Skeletal muscle satellite cell (primary cell): ENCODE measurements at regions not wholly inside any gene's neighbourhood (a gene's known extent, or its start where the extent isn't known, plus 50 kb on each side); places are given as distances from the start of the nearest gene placed in this dataset.

ENCODE experiments used
- H3K27me3 ChIP-seq: 2 replicates; pipeline ENCODE4 v1.7.0; 2013; ENCODE audit warnings: low read length; ENCODE audit not compliant: control insufficient read depth, insufficient read depth
- H3K36me3 ChIP-seq: 2 replicates; pipeline ENCODE4 v1.7.0; 2013; ENCODE audit warnings: mild to moderate bottlenecking, control low read depth, low read length; ENCODE audit not compliant: insufficient read depth
- H3K4me1 ChIP-seq: 2 replicates; pipeline ENCODE4 v1.7.0; 2013; ENCODE audit warnings: low read length; ENCODE audit not compliant: control insufficient read depth, insufficient read depth
- H3K4me2 ChIP-seq: 2 replicates; pipeline ENCODE4 v1.7.0; 2013; ENCODE audit warnings: mild to moderate bottlenecking, low read length
- H3K4me3 ChIP-seq: 2 replicates; pipeline ENCODE4 v1.7.0; 2013; ENCODE audit warnings: low read length
- H3K9ac ChIP-seq: 2 replicates; pipeline ENCODE4 v1.7.0; 2013; ENCODE audit warnings: mild to moderate bottlenecking, low read depth, low read length, moderate library complexity
- H3K9me3 ChIP-seq: replicated peaks from 2 replicates; pipeline ENCODE4 v1.7.0; 2013; ENCODE audit warnings: mild to moderate bottlenecking, control low read depth, low read length

GRCh38 chr10:106410331-106410730 lies 754.2 kb downstream of the SORCS1 start:
- no peak overlapping the region for H3K4me3 ChIP-seq

GRCh38 chr10:106405141-106405540 lies 759.4 kb downstream of the SORCS1 start:
- H3K4me3 ChIP-seq = no peak overlapping the region

More at GRCh38 chr10:106410331-106410730, 754.2 kb downstream of the SORCS1 start:
- Histone ChIP-seq H3K9me3 (no peaks in the 10 kb centered on the region), H3K27me3 (no peaks in the 10 kb centered on the region), H3K9ac (no peak overlapping the region), H3K4me1 (no peaks in the 10 kb centered on the region), H3K36me3 (no peaks in the 10 kb centered on the region), H3K4me2 (no peak overlapping the region)

GRCh38 chr10:106402458-106402857 lies 762.0 kb downstream of the SORCS1 start:
- H3K27me3 ChIP-seq = no peaks in the 10 kb centered on the region
- H3K4me3 ChIP-seq = no peak overlapping the region
- H3K9ac ChIP-seq = no peak overlapping the region
- no peak overlapping the region for H3K4me2 ChIP-seq
- H3K36me3 ChIP-seq = no peaks in the 10 kb centered on the region
- H3K9me3 ChIP-seq = no peaks in the 10 kb centered on the region
- no peaks in the 10 kb centered on the region for H3K4me1 ChIP-seq

More at GRCh38 chr10:106405141-106405540, 759.4 kb downstream of the SORCS1 start:
- no peaks in the 10 kb centered on the region for H3K4me1 ChIP-seq
- H3K9ac ChIP-seq = no peak overlapping the region
- no peaks in the 10 kb centered on the region for H3K9me3 ChIP-seq
- no peak overlapping the region for H3K4me2 ChIP-seq
- H3K27me3 ChIP-seq = no peaks in the 10 kb centered on the region
- no peaks in the 10 kb centered on the region for H3K36me3 ChIP-seq

- Histone ChIP-seq H3K36me3 (no peaks in the 10 kb centered on the region), H3K4me3 (no peak overlapping the region), H3K9ac (no peak overlapping the region), H3K27me3 (no peaks in the 10 kb centered on the region), H3K9me3 (no peaks in the 10 kb centered on the region), H3K4me1 (no peaks in the 10 kb centered on the region), H3K4me2 (no peak overlapping the region)
Observed at GRCh38 chr10:106401967-106402366, 762.5 kb downstream of the SORCS1 start.

- Histone ChIP-seq H3K4me2 (no peak overlapping the region), H3K9ac (no peak overlapping the region), H3K4me1 (no peaks in the 10 kb centered on the region), H3K36me3 (no peaks in the 10 kb centered on the region), H3K4me3 (no peak overlapping the region), H3K27me3 (no peaks in the 10 kb centered on the region), H3K9me3 (no peaks in the 10 kb centered on the region)
Observed at GRCh38 chr10:106401161-106401560, 763.3 kb downstream of the SORCS1 start.

GRCh38 chr10:106399112-106399511 lies 765.4 kb downstream of the SORCS1 start:
- no peaks in the 10 kb centered on the region for H3K9me3 ChIP-seq
- no peak overlapping the region for H3K4me2 ChIP-seq
- H3K4me1 ChIP-seq = no peaks in the 10 kb centered on the region
- H3K4me3 ChIP-seq = no peak overlapping the region
- H3K9ac ChIP-seq = no peak overlapping the region
- no peaks in the 10 kb centered on the region for H3K27me3 ChIP-seq
- no peaks in the 10 kb centered on the region for H3K36me3 ChIP-seq

- no peaks in the 10 kb centered on the region for H3K4me1 ChIP-seq
- no peak overlapping the region for H3K9ac ChIP-seq
- no peaks in the 10 kb centered on the region for H3K36me3 ChIP-seq
- H3K27me3 ChIP-seq = no peaks in the 10 kb centered on the region
- H3K9me3 ChIP-seq = no peaks in the 10 kb centered on the region
- no peak overlapping the region for H3K4me2 ChIP-seq
- no peak overlapping the region for H3K4me3 ChIP-seq
Observed at GRCh38 chr10:106396192-106396591, 768.3 kb downstream of the SORCS1 start.

- Histone ChIP-seq H3K4me3 (no peak overlapping the region), H3K9ac (no peak overlapping the region), H3K9me3 (no peaks in the 10 kb centered on the region), H3K36me3 (no peaks in the 10 kb centered on the region), H3K27me3 (no peaks in the 10 kb centered on the region), H3K4me1 (no peaks in the 10 kb centered on the region), H3K4me2 (no peak overlapping the region)
Observed at GRCh38 chr10:106395041-106395749, 769.3 kb downstream of the SORCS1 start.

- Histone ChIP-seq H3K27me3 (no peaks in the 10 kb centered on the region), H3K9me3 (no peaks in the 10 kb centered on the region), H3K4me2 (no peak overlapping the region), H3K4me1 (no peaks in the 10 kb centered on the region), H3K4me3 (no peak overlapping the region), H3K9ac (no peak overlapping the region), H3K36me3 (no peaks in the 10 kb centered on the region)
Observed at GRCh38 chr10:106392778-106393177, 771.7 kb downstream of the SORCS1 start.

- no peaks in the 10 kb centered on the region for H3K9me3 ChIP-seq
- H3K27me3 ChIP-seq = no peaks in the 10 kb centered on the region
- H3K4me1 ChIP-seq = no peaks in the 10 kb centered on the region
- no peak overlapping the region for H3K4me2 ChIP-seq
- no peak overlapping the region for H3K9ac ChIP-seq
- no peaks in the 10 kb centered on the region for H3K36me3 ChIP-seq
- H3K4me3 ChIP-seq = no peak overlapping the region
Observed at GRCh38 chr10:106387063-106387462, 777.4 kb downstream of the SORCS1 start.

- Histone ChIP-seq H3K27me3 (no peaks in the 10 kb centered on the region), H3K9ac (no peak overlapping the region), H3K4me1 (no peaks in the 10 kb centered on the region), H3K36me3 (no peaks in the 10 kb centered on the region), H3K4me2 (no peak overlapping the region), H3K9me3 (no peaks in the 10 kb centered on the region), H3K4me3 (no peak overlapping the region)
Observed at GRCh38 chr10:106384496-106384895, 780.0 kb downstream of the SORCS1 start.

- H3K4me2 ChIP-seq = no peak overlapping the region
- no peak overlapping the region for H3K9ac ChIP-seq
- H3K9me3 ChIP-seq = no peaks in the 10 kb centered on the region
- H3K4me1 ChIP-seq = no peaks in the 10 kb centered on the region
- no peaks in the 10 kb centered on the region for H3K27me3 ChIP-seq
- H3K4me3 ChIP-seq = no peak overlapping the region
- no peaks in the 10 kb centered on the region for H3K36me3 ChIP-seq
Observed at GRCh38 chr10:106380706-106381105, 783.8 kb downstream of the SORCS1 start.
